ENCODE measurements at regions not wholly inside any gene's neighbourhood (a gene's known extent, or its start where the extent isn't known, plus 50 kb on each side); places are given as distances from the start of the nearest gene placed in this dataset.

GRCh38 chr10:117784776-117785175 lies 242.2 kb downstream of the EMX2 start (continued):
- TF ChIP-seq CHD7 (IDR thresholded peaks at IDR 0.05; ENCODE audit: insufficient replicate concordance, low read length) (no peak), E2F6 (IDR thresholded peaks at IDR 0.05) (no peak), KDM1A (IDR thresholded peaks at IDR 0.05; ENCODE audit: borderline replicate concordance, low read length) (no peak), CEBPB (IDR thresholded peaks at IDR 0.05; ENCODE audit: low read depth, low read length) (no peak), EP300 (IDR thresholded peaks at IDR 0.05; ENCODE audit: borderline replicate concordance in 1 of 2, low read depth in 2 of 2, low read length in 2 of 2) (no peak), SAP30 (IDR thresholded peaks at IDR 0.05; ENCODE audit: insufficient read depth, insufficient replicate concordance, low read length) (no peak), MAX (IDR thresholded peaks at IDR 0.05) (no peak), BRCA1 (IDR thresholded peaks at IDR 0.05; ENCODE audit: low read depth, low read length) (no peak), HDAC2 (IDR thresholded peaks at IDR 0.05; ENCODE audit: borderline replicate concordance in 1 of 2, low read depth in 2 of 2, low read length in 2 of 2) (no peak), SP2 (IDR thresholded peaks at IDR 0.05; ENCODE audit: low read length) (no peak), MAFK (IDR thresholded peaks at IDR 0.05; ENCODE audit: low read depth, low read length) (no peak)

All from H1 (cell line).